HG03378 (cell line): ENCODE measurements at regions not wholly inside any gene's neighbourhood (a gene's known extent, or its start where the extent isn't known, plus 50 kb on each side); places are given as distances from the start of the nearest gene placed in this dataset.
"Not testable (repeated sequence)": the region's sequence is repeated elsewhere in the genome, so short reads cannot be mapped to it uniquely, and the experiment has no call there.

Experiments
- ATAC-seq: cut with Tn5 transposase; IDR thresholded peaks from one replicate; pipeline ENCODE4 v1.9.1; 2021; ENCODE audit warnings: mild to moderate bottlenecking, moderate library complexity; ENCODE audit not compliant: unreplicated experiment

DNA sequence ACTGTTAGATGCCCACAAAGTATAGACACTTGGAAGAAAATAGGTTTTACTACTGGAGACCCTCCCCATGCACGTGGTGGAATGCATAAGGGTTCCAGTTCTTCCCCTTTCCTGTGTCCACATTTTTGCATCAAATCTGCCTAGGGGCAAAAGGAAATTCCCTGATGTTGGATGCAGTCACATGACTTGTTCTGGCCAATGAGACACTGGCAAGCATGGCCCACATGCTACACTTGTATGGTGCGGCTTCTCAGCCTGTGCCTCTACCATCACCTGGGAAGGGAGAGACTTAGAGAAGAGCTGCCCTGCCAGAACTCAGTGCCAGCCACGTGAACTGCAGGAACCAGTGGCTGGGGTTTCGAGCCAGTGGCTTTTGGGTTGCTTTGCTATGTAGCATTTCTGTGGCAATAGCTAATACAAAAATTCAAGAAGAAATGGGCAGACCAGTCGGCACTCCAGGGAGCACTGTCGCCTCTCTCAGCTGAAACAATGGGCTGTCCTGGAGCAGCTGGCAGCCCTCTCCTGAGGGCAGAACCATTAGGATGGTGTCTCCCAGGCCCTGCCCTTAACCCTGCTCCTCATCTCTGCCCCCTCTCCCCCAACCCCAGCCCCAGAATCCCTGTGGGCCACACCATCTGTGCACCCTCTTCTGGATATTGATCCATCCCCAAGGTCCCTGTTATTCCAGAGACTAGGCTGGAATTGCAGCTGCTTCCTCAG lies 634.0 kb downstream of the UQCRFS1 start:
- no peak for ATAC-seq

DNA sequence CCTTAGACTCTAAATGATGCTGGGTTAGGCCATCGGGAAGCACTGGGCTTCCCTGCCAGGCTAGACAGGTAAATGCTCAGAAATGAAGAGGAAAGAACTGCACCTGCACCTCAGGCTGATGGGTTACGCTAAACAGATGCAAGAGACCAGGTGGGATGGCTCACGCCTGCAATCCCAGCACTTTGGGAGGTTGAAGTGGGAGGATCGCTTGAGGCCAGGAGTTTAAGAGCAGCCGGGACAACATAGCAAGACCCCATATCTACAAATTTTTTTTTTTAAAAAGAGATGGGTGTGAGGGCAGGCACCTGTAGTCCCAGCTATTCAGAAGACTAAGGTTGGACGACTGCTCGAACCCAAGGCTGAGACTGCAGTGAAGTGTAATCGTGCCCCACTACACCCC lies 634.7 kb downstream of the UQCRFS1 start:
- ATAC-seq, result no peak

DNA sequence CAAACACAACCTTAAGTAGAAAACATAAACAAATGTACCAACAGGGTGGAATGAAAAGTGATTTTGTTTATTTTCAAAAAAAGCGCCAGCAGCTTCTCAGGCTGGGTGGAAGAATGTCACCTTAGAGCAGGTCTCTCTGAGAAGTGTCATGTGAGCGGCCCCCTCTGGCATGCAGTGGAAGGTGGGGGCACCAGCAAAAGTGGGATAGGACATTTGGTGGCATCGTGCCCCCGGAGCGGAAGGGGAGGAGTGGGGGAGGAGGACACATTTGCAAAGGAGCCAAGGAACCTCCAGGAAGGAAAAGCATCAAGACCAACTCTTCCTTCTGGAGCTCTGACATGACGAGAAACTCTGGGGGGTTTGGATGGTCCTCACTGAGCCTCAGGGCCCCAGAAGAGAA lies 635.3 kb downstream of the UQCRFS1 start:
- no peak for ATAC-seq

GRCh38 chr19:28577233-28577632 lies 635.7 kb downstream of the UQCRFS1 start:
- ATAC-seq, result no peak

- ATAC-seq, result no peak
Observed at GRCh38 chr19:28575816-28576215, 637.1 kb downstream of the UQCRFS1 start.

GRCh38 chr19:28575312-28575711 lies 637.6 kb downstream of the UQCRFS1 start:
- ATAC-seq, result not testable (repeated sequence)

- no peak for ATAC-seq
Observed at GRCh38 chr19:28574212-28574611, 638.7 kb downstream of the UQCRFS1 start.

DNA sequence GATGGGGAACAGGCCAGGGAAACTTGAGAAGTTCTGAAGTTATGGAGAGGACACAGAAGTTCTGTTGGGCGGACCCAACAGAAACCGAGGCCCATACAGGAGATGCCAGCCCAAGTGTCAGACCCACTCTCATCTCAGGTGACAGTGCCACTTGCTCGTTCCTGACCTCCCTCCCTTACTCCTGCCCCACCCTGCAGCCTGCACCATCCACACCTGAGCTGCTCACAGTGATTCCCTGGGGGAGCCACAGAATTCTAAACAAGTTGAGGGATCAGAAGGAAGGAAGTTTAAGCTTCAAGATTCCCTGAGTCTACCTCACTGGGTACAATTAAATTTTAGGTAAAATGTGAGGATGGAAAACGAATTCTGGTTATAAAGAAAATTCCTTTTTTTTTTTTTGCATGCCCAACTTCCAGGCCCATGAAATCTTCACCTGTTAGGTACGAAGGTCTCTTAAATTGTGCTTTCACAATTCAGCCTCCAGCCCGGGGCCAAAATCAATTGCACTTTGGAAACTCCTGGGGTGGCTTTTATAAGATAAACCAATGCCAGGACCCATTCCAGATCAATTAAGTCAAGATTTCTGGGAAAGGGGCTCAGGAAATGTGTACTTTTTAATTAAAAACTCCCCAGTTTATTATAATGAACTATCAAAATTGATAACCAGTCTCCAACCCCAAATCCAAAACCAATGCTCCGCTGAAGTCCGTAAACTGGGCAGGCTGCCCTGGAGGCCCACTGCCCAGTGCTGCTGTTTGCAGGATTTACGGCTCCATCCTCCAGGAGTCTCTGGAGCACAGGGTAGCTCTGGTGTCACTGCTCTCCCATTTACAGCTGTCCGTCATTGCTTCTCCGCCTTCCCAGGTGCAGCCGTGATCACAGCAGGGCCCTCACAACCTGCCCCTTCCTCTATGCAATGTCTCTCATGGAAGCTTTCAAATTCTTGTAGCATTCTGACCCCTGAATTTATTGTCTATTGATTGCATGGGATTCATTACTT lies 643.5 kb downstream of the UQCRFS1 start:
- ATAC-seq, result no peak

- ATAC-seq, result no peak
Observed at GRCh38 chr19:28567834-28568233, 645.1 kb downstream of the UQCRFS1 start.

- ATAC-seq, result no peak
Observed at GRCh38 chr19:28563964-28564921, 648.7 kb downstream of the UQCRFS1 start.

DNA sequence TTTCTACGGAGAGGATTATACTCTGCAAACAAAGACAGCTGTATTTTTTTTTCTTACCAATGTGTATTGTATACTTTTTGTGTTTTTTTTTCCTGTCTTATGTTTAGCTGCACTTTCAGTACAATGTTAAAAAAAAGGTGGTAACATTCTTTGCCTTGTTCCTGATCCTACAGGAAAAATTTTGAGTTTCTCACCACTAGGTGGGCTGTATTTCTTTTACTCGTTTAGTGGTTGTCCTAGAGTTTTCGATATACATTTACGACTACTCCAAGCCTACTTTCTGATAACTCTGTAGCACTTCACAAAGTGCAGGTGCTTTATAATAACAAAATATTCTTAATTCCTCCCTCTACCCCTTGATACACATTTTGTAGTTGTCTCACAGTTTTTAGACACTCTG lies 652.2 kb downstream of the UQCRFS1 start:
- ATAC-seq, result no peak

DNA sequence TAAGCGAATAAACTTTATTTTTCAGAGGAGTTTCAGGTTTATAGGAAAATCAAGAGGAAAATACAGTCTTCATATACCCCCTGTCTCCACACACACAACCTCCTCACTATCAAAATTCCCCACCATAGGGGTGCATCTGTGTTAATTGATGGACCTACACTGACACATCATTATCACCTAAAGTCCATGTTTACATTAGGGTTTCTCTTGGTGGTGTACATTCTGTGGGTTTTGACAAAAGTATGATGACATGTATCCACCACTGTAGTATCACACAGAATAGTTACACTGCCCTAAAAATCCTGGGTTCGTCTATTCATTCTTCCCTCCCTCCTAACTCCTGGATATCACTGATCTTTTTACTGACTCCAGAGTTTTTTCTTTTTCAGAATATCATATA lies 654.2 kb downstream of the UQCRFS1 start:
- ATAC-seq, result no peak

- ATAC-seq, result no peak
Observed at GRCh38 chr19:28556371-28556770, 656.6 kb downstream of the UQCRFS1 start.

DNA sequence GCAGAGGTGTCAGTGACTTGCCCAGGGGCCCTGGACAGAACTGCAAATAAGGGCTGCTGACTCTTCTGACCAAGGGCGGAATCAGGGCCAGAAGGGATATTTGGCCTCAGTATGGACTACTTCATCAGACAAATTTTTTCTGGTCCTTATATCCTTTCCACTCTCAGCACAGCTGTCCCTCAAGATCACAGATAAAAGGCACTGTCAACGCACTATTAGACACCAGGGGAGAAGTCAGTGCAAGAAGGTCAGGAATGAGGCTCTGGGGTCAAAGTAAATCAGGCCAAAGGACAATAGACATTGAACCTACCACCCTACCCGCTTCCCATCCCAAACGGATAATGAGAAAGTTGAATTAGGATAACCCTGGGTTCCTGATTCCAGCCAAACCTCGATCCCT lies 657.6 kb downstream of the UQCRFS1 start:
- no peak for ATAC-seq

DNA sequence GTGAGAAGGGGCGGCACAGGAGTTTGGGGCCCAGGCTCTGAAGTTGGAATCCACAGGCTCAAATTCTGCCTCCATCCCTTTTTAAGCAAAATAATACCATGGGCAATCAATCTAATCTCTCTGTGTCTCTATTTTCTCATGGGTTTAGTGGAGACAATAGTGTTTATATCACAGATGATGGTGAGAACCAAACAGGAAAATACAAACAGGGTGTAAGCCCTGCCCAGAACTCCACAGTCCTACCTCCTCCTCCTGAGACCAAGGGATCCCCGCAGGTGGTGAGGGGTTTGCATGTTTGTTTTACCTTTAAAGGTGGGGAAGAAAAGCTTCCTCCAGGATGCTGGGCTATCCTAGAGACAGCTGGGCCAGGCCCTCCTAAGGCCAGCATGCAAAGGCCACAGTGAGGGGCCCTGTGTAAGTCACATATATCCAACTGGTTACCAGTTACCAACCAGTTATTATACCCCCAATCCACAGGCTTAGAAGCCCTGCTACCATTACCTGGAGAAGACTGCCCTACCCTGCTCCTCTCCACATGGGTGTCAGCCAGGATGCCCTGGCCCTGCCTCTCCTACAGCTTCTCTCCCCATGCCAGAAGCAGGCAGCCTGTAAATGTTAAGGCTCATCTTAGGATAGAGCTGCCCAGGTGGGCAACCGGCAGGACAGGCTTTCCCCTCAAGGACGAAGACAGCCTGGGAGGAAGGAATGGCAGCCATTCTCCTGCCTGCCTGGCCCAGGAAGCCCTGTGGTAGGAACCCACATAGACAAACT lies 658.4 kb downstream of the UQCRFS1 start:
- no peak for ATAC-seq

GRCh38 chr19:28553764-28554163 lies 659.2 kb downstream of the UQCRFS1 start:
- no peak for ATAC-seq

DNA sequence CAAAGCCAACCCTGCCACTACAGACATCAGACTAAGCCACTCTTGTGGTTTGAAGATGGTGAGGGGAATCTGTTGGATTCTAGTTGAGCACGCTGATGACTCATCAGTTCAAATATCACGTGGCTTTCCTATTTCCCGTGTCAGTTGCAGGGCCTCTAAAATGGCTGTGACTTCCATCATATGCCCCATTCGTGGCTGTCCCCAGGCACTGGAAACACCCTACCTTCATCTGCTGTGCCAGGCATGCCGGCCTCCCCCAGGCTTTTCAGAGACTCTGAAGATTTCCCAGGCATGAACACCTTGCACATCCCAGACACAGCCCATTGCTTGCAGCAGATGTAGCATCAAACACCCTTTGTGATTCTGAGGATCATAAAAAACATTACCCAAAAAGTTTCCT lies 659.9 kb downstream of the UQCRFS1 start:
- ATAC-seq, result no peak

GRCh38 chr19:28549680-28550277 lies 663.2 kb downstream of the UQCRFS1 start:
- ATAC-seq, result no peak

DNA sequence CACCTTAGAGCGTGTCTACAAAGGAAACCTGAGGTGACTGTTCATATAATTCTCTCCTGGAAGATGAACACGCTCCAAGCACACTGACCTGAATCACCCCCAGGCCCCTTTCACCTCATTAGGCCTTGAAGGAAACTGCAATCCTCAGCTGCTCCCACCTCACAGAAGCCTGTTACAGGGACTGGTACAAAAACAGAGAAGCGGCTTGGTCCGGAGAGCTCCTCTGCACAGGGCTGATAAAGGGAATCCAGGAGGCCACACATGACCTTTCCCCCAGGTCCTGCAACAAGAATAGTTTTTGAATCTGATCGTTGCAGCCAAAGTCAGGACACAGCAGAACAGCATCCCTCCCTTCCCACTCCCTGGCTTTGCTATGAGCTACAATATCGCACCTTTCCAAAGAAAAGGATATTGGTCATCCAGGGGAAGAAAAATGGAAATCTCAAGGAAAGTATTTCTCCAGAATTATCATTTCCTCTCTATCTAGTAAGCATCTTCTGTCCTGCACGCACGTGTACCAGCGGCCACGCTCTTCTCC lies 666.7 kb downstream of the UQCRFS1 start:
- no peak for ATAC-seq
